H9 (cell line): ENCODE measurements at regions not wholly inside any gene's neighbourhood (a gene's known extent, or its start where the extent isn't known, plus 50 kb on each side); places are given as distances from the start of the nearest gene placed in this dataset.

Source experiments
- DNase-seq: peaks from one replicate; pipeline ENCODE4 v3.0.0-alpha.2; 2017
- H2AFZ ChIP-seq: one replicate; pipeline ENCODE4 v1.6.1; 2013; ENCODE audit warnings: mild to moderate bottlenecking, low read length, control low read depth, moderate library complexity
- H2AK5ac ChIP-seq: 2 replicates; pipeline ENCODE4 v1.6.1; 2013; ENCODE audit warnings: low read length, control low read depth, mixed read lengths; ENCODE audit not compliant: insufficient read length
- H2BK120ac ChIP-seq: one replicate; pipeline ENCODE4 v1.6.1; 2013; ENCODE audit warnings: low read depth, mild to moderate bottlenecking, low read length, control low read depth, inconsistent platforms; ENCODE audit not compliant: poor library complexity, severe bottlenecking
- H2BK12ac ChIP-seq: 2 replicates; pipeline ENCODE4 v1.6.1; 2013; ENCODE audit warnings: low read length, control low read depth, mixed read lengths, low read depth; ENCODE audit not compliant: insufficient read length
- H2BK15ac ChIP-seq: 2 replicates; pipeline ENCODE4 v1.6.1; 2013; ENCODE audit warnings: low read depth, low read length, control low read depth
- H2BK20ac ChIP-seq: one replicate; pipeline ENCODE4 v1.6.1; 2013; ENCODE audit warnings: low read depth, mild to moderate bottlenecking, low read length, control low read depth, inconsistent platforms; ENCODE audit not compliant: poor library complexity, severe bottlenecking
- H2BK5ac ChIP-seq: 2 replicates; pipeline ENCODE4 v1.6.1; 2013; ENCODE audit warnings: low read length, control low read depth, mixed read lengths; ENCODE audit not compliant: insufficient read length
- H3K14ac ChIP-seq: 2 replicates; pipeline ENCODE4 v1.6.1; 2013; ENCODE audit warnings: low read length, control low read depth; ENCODE audit not compliant: insufficient read depth
- H3K18ac ChIP-seq: 2 replicates; pipeline ENCODE4 v1.6.1; 2013; ENCODE audit warnings: low read depth, mild to moderate bottlenecking, mixed read lengths, low read length, control low read depth; ENCODE audit not compliant: insufficient read length
- H3K23ac ChIP-seq: 2 replicates; pipeline ENCODE4 v1.6.1; 2013; ENCODE audit warnings: low read length, control low read depth, mixed read lengths, low read depth; ENCODE audit not compliant: insufficient read length
- H3K23me2 ChIP-seq: 2 replicates; pipeline ENCODE4 v1.6.1; 2013; ENCODE audit warnings: low read depth, mild to moderate bottlenecking, mixed read lengths, low read length, control low read depth; ENCODE audit not compliant: insufficient read length, poor library complexity, severe bottlenecking
- H3K27ac ChIP-seq: 2 replicates; pipeline ENCODE4 v1.5.1; 2013; ENCODE audit warnings: low read length, control low read depth, mixed read lengths, low read depth; ENCODE audit not compliant: insufficient read length
- H3K27me3 ChIP-seq: 2 replicates; pipeline ENCODE4 v1.6.1; 2013; ENCODE audit warnings: low read length, control low read depth, inconsistent platforms; ENCODE audit not compliant: insufficient read depth
- H3K4ac ChIP-seq: 2 replicates; pipeline ENCODE4 v1.6.1; 2013; ENCODE audit warnings: low read depth, mild to moderate bottlenecking, control low read depth, inconsistent platforms, low read length, moderate library complexity
- H3K4me1 ChIP-seq: 2 replicates; pipeline ENCODE4 v1.6.1; 2013; ENCODE audit warnings: low read length, control low read depth, inconsistent platforms; ENCODE audit not compliant: insufficient read depth
- H3K4me2 ChIP-seq: 2 replicates; pipeline ENCODE4 v1.6.1; 2013; ENCODE audit warnings: low read length, control low read depth, mixed read lengths; ENCODE audit not compliant: insufficient read length, insufficient read depth
- H3K56ac ChIP-seq: 2 replicates; pipeline ENCODE4 v1.6.1; 2013; ENCODE audit warnings: low read depth, mild to moderate bottlenecking, mixed read lengths, low read length, control low read depth; ENCODE audit not compliant: insufficient read length
- H3K79me1 ChIP-seq: 2 replicates; pipeline ENCODE4 v1.6.1; 2013; ENCODE audit warnings: low read depth, mild to moderate bottlenecking, moderate library complexity, low read length, control low read depth, inconsistent platforms; ENCODE audit not compliant: insufficient read depth, poor library complexity, severe bottlenecking
- H3K79me2 ChIP-seq: 2 replicates; pipeline ENCODE4 v1.6.1; 2013; ENCODE audit warnings: low read length, control low read depth, inconsistent platforms; ENCODE audit not compliant: insufficient read depth
- H3K9ac ChIP-seq: 2 replicates; pipeline ENCODE4 v1.6.1; 2013; ENCODE audit warnings: low read length, control low read depth, mixed read lengths; ENCODE audit not compliant: insufficient read length; ENCODE audit errors: extremely low read depth
- H3K9me3 ChIP-seq: one replicate; pipeline ENCODE4 v1.6.1; 2013; ENCODE audit warnings: low read depth, low read length, inconsistent platforms; ENCODE audit not compliant: control insufficient read depth
- H3T11ph ChIP-seq: one replicate; pipeline ENCODE4 v1.6.1; 2013; ENCODE audit warnings: mild to moderate bottlenecking, low read length, control low read depth, inconsistent platforms
- H4K20me1 ChIP-seq: one replicate; pipeline ENCODE4 v1.6.1; 2013; ENCODE audit not compliant: control insufficient read depth, insufficient read length, insufficient read depth
- H4K5ac ChIP-seq: 2 replicates; pipeline ENCODE4 v1.6.1; 2013; ENCODE audit warnings: low read depth, mild to moderate bottlenecking, mixed read lengths, low read length, control low read depth; ENCODE audit not compliant: insufficient read length
- H4K8ac ChIP-seq: replicated peaks from 2 replicates; pipeline ENCODE4 v1.6.1; 2013; ENCODE audit warnings: low read length, control low read depth, mixed read lengths, low read depth; ENCODE audit not compliant: insufficient read length
- H4K91ac ChIP-seq: 2 replicates; pipeline ENCODE4 v1.6.1; 2013; ENCODE audit warnings: low read depth, mild to moderate bottlenecking, moderate library complexity, mixed read lengths, low read length, control low read depth; ENCODE audit not compliant: insufficient read length
- H3K27ac Mint-ChIP-seq, 3 experiments: 2 replicates in 2 of 3; 3 replicates in 1 of 3; pipeline ENCODE4 v1.8.0; 2020 to 2021; ENCODE audit warnings: mixed read lengths in 3 of 3, mild to moderate bottlenecking in 1 of 3, moderate library complexity in 1 of 3
- H3K27me3 Mint-ChIP-seq: 2 replicates; pipeline ENCODE4 v1.8.0; 2021; ENCODE audit warnings: low read depth, mild to moderate bottlenecking, moderate library complexity, mixed read lengths
- H3K36me3 Mint-ChIP-seq, 3 experiments: 2 replicates in 2 of 3; 3 replicates in 1 of 3; pipeline ENCODE4 v1.8.0; 2020 to 2021; ENCODE audit warnings: low read depth in 3 of 3, mixed read lengths in 3 of 3; ENCODE audit not compliant: insufficient read depth in 1 of 3
- H3K4me1 Mint-ChIP-seq, 2 experiments: 2 replicates each; pipeline ENCODE4 v1.8.0; 2020; ENCODE audit warnings: mixed read lengths in 2 of 2
- H3K4me3 Mint-ChIP-seq, 2 experiments: 2 replicates in 1 of 2; 3 replicates in 1 of 2; pipeline ENCODE4 v1.8.0; 2020 to 2021; ENCODE audit warnings: mild to moderate bottlenecking in 2 of 2, mixed read lengths in 2 of 2, moderate library complexity in 1 of 2
- H3K9me3 Mint-ChIP-seq, 2 experiments: 2 replicates in 1 of 2; 3 replicates in 1 of 2; pipeline ENCODE4 v1.8.0; 2020; ENCODE audit warnings: mild to moderate bottlenecking in 2 of 2, mixed read lengths in 2 of 2, moderate library complexity in 1 of 2
- WGBS: extraction: QIAGEN DNeasy Blood & Tissue Kit; methylation state at CpG from one replicate; pipeline ENCODE4 v1.1.7; 2013; ENCODE audit warnings: missing lambda C conversion rate, low lambda C conversion rate, mixed read lengths; ENCODE audit not compliant: insufficient read length; ENCODE audit errors: extremely low coverage; 5-methylcytosine and 5-hydroxymethylcytosine counted together
- TF ChIP-seq, protein P1 (sequence below): fragments of 200-600 bp; sonication (generic); conservative IDR thresholded peaks from 3 replicates; pipeline ENCODE4 v1.8.0; 2021; ENCODE audit warnings: antibody characterized with exemption, mild to moderate bottlenecking

DNA sequence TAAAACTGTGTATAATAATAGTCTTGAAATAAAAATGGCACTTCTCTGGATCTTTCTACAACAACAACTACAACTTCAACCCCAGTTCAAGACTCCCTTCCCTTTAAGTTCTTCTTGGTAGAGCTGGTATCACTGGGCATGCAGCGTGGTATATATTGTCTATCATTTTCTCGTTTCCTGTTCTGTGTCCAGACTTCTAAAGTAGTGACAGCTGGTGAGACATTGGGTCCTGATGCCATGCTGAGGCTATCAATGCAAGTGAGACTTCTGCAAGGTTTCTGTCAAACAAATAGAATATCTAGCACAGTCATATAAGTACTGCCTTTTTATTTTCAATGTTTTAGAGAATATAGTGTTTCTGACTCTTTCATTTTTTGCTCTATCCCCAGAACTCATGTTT is 123.0 kb upstream of the GRIN3A start:
- Mint-ChIP-seq H3K4me3 (no peak overlapping the region), H3K27me3 (no peaks in the 10 kb centered on the region), H3K36me3 (no peaks in the 10 kb centered on the region), H3K27ac (no peak overlapping the region), H3K9me3 (no peaks in the 10 kb centered on the region), H3K4me1 (no peaks in the 10 kb centered on the region)
- no peak overlapping the region for H2AK5ac ChIP-seq
- no peak overlapping the region for H2BK120ac ChIP-seq
- no peak for DNase-seq
- no peak overlapping the region for H3K56ac ChIP-seq
- H3K9me3 ChIP-seq: no peaks in the 10 kb centered on the region
- H3K9ac ChIP-seq: no peak overlapping the region
- H3K23ac ChIP-seq: no peak overlapping the region
- H3K27ac ChIP-seq: no peak overlapping the region
- no peak overlapping the region for H2BK12ac ChIP-seq
- H3K4me1 ChIP-seq: no peaks in the 10 kb centered on the region
- no peak overlapping the region for H3K18ac ChIP-seq
- H2BK15ac ChIP-seq: no peak overlapping the region
- no peaks in the 10 kb centered on the region for H4K20me1 ChIP-seq
- H3K23me2 ChIP-seq: no peaks in the 10 kb centered on the region
- WGBS: no CpG with 5 or more reads among the region's 2 CpGs
- no peaks in the 10 kb centered on the region for H3K79me2 ChIP-seq
- no peak overlapping the region for H2AFZ ChIP-seq
- no peak overlapping the region for H4K8ac ChIP-seq
- H2BK20ac ChIP-seq: no peak overlapping the region
- TF ChIP-seq, protein P1, sequence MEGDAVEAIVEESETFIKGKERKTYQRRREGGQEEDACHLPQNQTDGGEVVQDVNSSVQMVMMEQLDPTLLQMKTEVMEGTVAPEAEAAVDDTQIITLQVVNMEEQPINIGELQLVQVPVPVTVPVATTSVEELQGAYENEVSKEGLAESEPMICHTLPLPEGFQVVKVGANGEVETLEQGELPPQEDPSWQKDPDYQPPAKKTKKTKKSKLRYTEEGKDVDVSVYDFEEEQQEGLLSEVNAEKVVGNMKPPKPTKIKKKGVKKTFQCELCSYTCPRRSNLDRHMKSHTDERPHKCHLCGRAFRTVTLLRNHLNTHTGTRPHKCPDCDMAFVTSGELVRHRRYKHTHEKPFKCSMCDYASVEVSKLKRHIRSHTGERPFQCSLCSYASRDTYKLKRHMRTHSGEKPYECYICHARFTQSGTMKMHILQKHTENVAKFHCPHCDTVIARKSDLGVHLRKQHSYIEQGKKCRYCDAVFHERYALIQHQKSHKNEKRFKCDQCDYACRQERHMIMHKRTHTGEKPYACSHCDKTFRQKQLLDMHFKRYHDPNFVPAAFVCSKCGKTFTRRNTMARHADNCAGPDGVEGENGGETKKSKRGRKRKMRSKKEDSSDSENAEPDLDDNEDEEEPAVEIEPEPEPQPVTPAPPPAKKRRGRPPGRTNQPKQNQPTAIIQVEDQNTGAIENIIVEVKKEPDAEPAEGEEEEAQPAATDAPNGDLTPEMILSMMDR: no peak
- no peak overlapping the region for H4K5ac ChIP-seq
- H3K14ac ChIP-seq: no peak overlapping the region
- no peaks in the 10 kb centered on the region for H3K79me1 ChIP-seq
- no peaks in the 10 kb centered on the region for H3K27me3 ChIP-seq
- no peak overlapping the region for H3K4me2 ChIP-seq
- no peak overlapping the region for H3K4ac ChIP-seq
- no peak overlapping the region for H4K91ac ChIP-seq
- H3T11ph ChIP-seq: no peak overlapping the region
- no peak overlapping the region for H2BK5ac ChIP-seq
